GM12891 (cell line): ENCODE measurements at regions not wholly inside any gene's neighbourhood (a gene's known extent, or its start where the extent isn't known, plus 50 kb on each side); places are given as distances from the start of the nearest gene placed in this dataset.

Experiments
- POLR2A ChIP-seq: IDR thresholded peaks from 2 replicates; pipeline ENCODE4 v1.6.1; 2011; ENCODE audit warnings: low read depth, low read length, control low read depth
- POLR2AphosphoS5 ChIP-seq: IDR thresholded peaks from 2 replicates; pipeline ENCODE4 v1.6.1; 2011; ENCODE audit warnings: low read depth, low read length, control low read depth
- TAF1 ChIP-seq: IDR thresholded peaks from 2 replicates; pipeline ENCODE4 v1.6.1; 2011; ENCODE audit warnings: low read depth, low read length, control low read depth

DNA sequence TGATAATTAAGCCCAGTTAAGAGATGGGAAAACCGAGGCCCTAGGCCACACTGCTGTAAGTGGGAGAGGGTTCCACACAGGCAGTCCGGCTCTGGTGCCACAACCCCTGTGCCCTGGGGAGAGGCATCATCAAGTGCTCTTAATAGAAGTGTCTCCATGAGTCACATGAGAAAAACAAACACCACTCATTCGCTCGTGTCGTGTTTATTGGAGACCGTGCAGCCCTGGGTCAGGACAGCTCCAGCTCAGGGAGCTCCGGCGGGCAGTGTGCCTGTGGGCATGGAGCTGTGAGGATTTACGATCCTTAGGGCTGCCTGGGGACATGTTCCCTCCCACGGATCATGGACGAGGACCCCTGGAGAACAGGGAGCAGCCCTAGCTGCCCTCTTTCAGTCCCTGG is 658.5 kb downstream of the AJAP1 start:
- TF ChIP-seq POLR2A (no peak), TAF1 (no peak), POLR2AphosphoS5 (no peak)
